ENCODE measurements at regions not wholly inside any gene's neighbourhood (a gene's known extent, or its start where the extent isn't known, plus 50 kb on each side); places are given as distances from the start of the nearest gene placed in this dataset.
"Not testable (repeated sequence)": the region's sequence is repeated elsewhere in the genome, so short reads cannot be mapped to it uniquely, and the experiment has no call there.

- TF ChIP-seq CTCF (IDR thresholded peaks at IDR 0.05) = no peak
- no peak for TF ChIP-seq EP300 (IDR thresholded peaks at IDR 0.05)
- no peak for TF ChIP-seq POLR2A (IDR thresholded peaks at IDR 0.05)
- DNase-seq = no peak
- WGBS, 3 donors = 81 to 92% (median 84%) methylated on average over 3 of the region's 3 CpGs
- no peaks in the 10 kb centered on the region for H3K27me3 ChIP-seq
- no peaks in the 10 kb centered on the region for H3K9me3 ChIP-seq
- no peak overlapping the region for H3K4me3 ChIP-seq
- no peaks in the 10 kb centered on the region for H3K4me1 ChIP-seq (ENCODE audit: insufficient read depth)
- intact Hi-C loops (cut with DNase I) = no loop called here
- no peaks in the 10 kb centered on the region for H3K36me3 ChIP-seq
- no peak overlapping the region for H3K27ac ChIP-seq
Measured at GRCh38 chr2:18971069-18971378, 381.7 kb upstream of the NT5C1B start.

DNA sequence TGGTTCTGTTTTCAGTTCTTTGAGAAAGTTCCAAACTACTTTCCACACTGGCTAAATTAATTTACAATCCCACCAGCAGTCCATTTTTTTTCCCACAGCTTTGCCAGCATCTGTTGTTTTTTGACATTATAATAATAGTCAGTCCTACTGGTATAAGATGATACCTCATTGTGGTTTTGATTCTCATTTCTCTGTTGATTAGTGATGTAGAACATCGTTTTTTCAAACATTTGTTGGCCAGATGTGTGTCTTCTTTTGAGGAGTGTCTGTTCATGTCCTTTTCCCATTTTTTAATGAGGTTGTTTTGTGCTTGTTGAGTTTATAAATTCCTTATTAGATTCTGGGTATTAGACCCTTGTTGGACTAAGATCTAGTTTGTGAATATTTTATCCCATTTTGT lies 376.8 kb upstream of the NT5C1B start:
- no peaks in the 10 kb centered on the region for H3K4me1 ChIP-seq (ENCODE audit: insufficient read depth)
- H3K9me3 ChIP-seq = no peaks in the 10 kb centered on the region
- H3K36me3 ChIP-seq = no peaks in the 10 kb centered on the region
- H3K27me3 ChIP-seq = no peaks in the 10 kb centered on the region
- no peak overlapping the region for H3K4me3 ChIP-seq
- 17 to 53% (median 21%) methylated on average over 1 of the region's 1 CpG for WGBS, 3 donors
- no peak overlapping the region for H3K27ac ChIP-seq
- intact Hi-C loops (cut with DNase I) = no loop called here
- TF ChIP-seq EP300 (IDR thresholded peaks at IDR 0.05) (no peak), CTCF (IDR thresholded peaks at IDR 0.05) (no peak), POLR2A (IDR thresholded peaks at IDR 0.05) (no peak)
- no peak for DNase-seq

DNA sequence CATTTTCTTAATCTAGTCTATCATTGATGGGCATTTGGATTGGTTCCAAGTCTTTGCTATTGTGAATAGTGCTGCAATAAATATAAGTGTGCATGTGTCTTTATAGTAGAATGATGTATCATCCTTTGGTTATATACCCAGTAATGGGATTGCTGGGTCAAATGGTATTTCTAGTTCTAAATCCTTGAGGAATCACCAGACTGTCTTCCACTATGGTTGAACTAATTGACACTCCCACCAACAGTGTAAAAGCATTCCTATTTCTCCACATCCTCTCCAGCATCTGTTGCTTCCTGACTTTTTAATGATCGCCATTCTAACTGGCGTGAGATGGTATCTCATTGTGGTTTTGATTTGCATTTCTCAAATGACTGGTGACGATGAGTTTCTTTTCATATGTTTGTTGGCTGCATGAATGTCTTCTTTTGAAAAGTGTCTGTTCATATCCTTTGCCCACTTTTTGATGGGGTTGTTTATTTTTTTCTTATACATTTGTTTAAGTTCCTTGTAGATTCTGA lies 374.4 kb upstream of the NT5C1B start:
- 94 to 97% (median 96%) methylated on average over 3 of the region's 3 CpGs for WGBS, 3 donors
- H3K27ac ChIP-seq; H3K4me1 ChIP-seq (ENCODE audit: insufficient read depth); H3K36me3 ChIP-seq; H3K9me3 ChIP-seq; H3K27me3 ChIP-seq; intact Hi-C loops (cut with DNase I); DNase-seq; H3K4me3 ChIP-seq: not testable (repeated sequence)

DNA sequence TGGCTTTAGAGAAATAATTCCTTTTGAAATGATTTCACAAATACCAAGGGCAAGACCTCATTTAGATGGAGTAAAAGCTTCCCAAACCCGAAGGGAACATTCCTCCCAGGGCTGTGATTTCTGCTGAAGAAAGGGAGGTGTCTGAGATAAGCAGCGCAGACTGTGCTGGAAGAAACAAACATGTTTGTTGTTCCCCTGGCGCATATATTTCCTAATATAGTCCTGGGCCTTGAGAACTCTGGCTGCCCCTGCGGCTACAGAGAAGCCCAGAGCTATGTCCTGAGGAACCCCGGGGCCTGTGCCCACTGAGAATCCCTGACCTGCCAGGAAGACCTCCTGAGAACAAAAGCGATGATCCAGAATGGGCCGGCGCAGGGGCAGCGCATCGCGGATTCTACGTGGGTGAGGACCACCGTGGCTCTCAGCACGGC lies 372.6 kb upstream of the NT5C1B start:
- TF ChIP-seq POLR2A (IDR thresholded peaks at IDR 0.05) = no peak
- TF ChIP-seq EP300 (IDR thresholded peaks at IDR 0.05) = no peak
- no peak for TF ChIP-seq CTCF (IDR thresholded peaks at IDR 0.05)
- no peak overlapping the region for H3K4me3 ChIP-seq
- 69 to 77% (median 74%) methylated on average over 14 of the region's 14 CpGs for WGBS, 3 donors
- no peaks in the 10 kb centered on the region for H3K27me3 ChIP-seq
- H3K4me1 ChIP-seq (ENCODE audit: insufficient read depth) = no peaks in the 10 kb centered on the region
- H3K9me3 ChIP-seq = no peaks in the 10 kb centered on the region
- intact Hi-C loops (cut with DNase I) = no loop called here
- H3K36me3 ChIP-seq = no peaks in the 10 kb centered on the region
- no peak for DNase-seq
- no peak overlapping the region for H3K27ac ChIP-seq

DNA sequence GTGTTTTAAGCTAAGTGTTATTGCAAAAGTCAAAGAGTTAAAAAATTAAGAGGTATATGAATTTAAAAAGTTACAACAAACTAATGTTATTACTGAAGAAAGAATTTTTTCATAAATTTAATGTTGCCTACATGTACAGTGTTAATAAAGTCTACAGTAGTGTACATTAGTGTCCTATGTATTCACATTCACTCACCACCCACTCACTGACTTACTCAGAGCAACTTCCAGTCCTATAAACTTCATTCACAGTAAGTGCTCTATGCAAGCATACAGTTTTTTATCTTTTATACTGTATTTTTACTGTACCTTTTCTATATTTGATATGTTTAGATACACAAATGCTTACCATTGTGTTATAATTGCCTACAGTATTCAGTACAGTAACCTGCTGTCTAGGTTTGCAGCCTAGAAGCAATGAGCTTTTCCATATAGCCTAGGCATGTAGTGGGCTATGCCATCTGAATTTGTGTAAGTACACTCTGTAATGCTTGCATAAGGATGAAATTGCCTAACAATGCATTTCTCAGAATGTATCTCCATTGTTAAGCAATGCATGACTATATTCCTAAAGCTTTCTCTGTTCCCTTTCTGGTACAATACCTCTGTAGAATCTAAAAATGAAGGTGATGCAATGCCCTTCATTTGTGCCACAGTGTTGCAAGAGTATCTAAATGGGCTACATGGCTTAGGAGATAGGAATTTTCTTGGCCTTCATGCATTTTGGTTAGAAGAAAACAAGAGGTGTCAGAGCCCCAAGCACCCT lies 370.8 kb upstream of the NT5C1B start:
- no peaks in the 10 kb centered on the region for H3K27me3 ChIP-seq
- no peaks in the 10 kb centered on the region for H3K4me1 ChIP-seq (ENCODE audit: insufficient read depth)
- no peak for DNase-seq
- no peaks in the 10 kb centered on the region for H3K36me3 ChIP-seq
- H3K9me3 ChIP-seq = no peaks in the 10 kb centered on the region
- TF ChIP-seq EP300 (IDR thresholded peaks at IDR 0.05) (no peak), CTCF (IDR thresholded peaks at IDR 0.05) (no peak), POLR2A (IDR thresholded peaks at IDR 0.05) (no peak)
- no peak overlapping the region for H3K4me3 ChIP-seq
- H3K27ac ChIP-seq = no peak overlapping the region
- intact Hi-C loops (cut with DNase I) = no loop called here

Data from ovary (tissue), 7 donors.